SK-N-SH treated with all-trans-retinoic acid at 6 μM for 48 hours (cell line): ENCODE measurements at regions not wholly inside any gene's neighbourhood (a gene's known extent, or its start where the extent isn't known, plus 50 kb on each side); places are given as distances from the start of the nearest gene placed in this dataset.

Experiments used
- ATAC-seq: fragments of 200-7000 bp; cut with Tn5 transposase; 3 replicates; pipeline ENCODE4 v1.9.1; 2020; ENCODE audit warnings: mild to moderate bottlenecking, moderate library complexity
- ARNTL ChIP-seq: fragments of 450-650 bp; formaldehyde crosslinking; IDR thresholded peaks from 2 replicates; pipeline ENCODE4 v1.5.0; 2020; ENCODE audit warnings: low read depth, mild to moderate bottlenecking, moderate library complexity, borderline replicate concordance
- BACH2 ChIP-seq: fragments of 250-450 bp; sonication (Bioruptor Pico); IDR thresholded peaks from 2 replicates; pipeline ENCODE4 v1.9.0; 2021; ENCODE audit warnings: mild to moderate bottlenecking, borderline replicate concordance
- CREB5 ChIP-seq: fragments of 250-450 bp; sonication (Bioruptor Pico); IDR thresholded peaks from 2 replicates; pipeline ENCODE4 v1.5.1; 2020; ENCODE audit warnings: low read depth, mild to moderate bottlenecking, moderate library complexity
- CSDC2 ChIP-seq: fragments of 250-450 bp; sonication (Bioruptor Pico); IDR thresholded peaks from 2 replicates; pipeline ENCODE4 v1.5.0; 2020; ENCODE audit warnings: mild to moderate bottlenecking, moderate library complexity
- CSRNP3 ChIP-seq: fragments of 250-450 bp; sonication (Bioruptor Pico); IDR thresholded peaks from 2 replicates; pipeline ENCODE4 v1.5.1; 2021; ENCODE audit warnings: mild to moderate bottlenecking, moderate library complexity
- ESRRG ChIP-seq: fragments of 250-450 bp; sonication (Bioruptor Pico); IDR thresholded peaks from 2 replicates; pipeline ENCODE4 v1.6.1; 2021; ENCODE audit warnings: mild to moderate bottlenecking
- GLIS3 ChIP-seq: fragments of 250-450 bp; sonication (Bioruptor Pico); IDR thresholded peaks from 2 replicates; pipeline ENCODE4 v1.5.0; 2020; ENCODE audit warnings: mild to moderate bottlenecking, moderate library complexity
- ISL1 ChIP-seq: fragments of 250-450 bp; sonication (Bioruptor Pico); IDR thresholded peaks from 2 replicates; pipeline ENCODE4 v2.1.2; 2022; ENCODE audit warnings: mild to moderate bottlenecking, moderate library complexity
- OSR1 ChIP-seq: fragments of 250-450 bp; sonication (Bioruptor Pico); IDR thresholded peaks from 2 replicates; pipeline ENCODE4 v1.8.0; 2022; ENCODE audit warnings: moderate library complexity, mild to moderate bottlenecking, inconsistent platforms
- PATZ1 ChIP-seq: fragments of 250-450 bp; sonication (Bioruptor Pico); IDR thresholded peaks from 2 replicates; pipeline ENCODE4 v1.8.0; 2020; ENCODE audit warnings: mild to moderate bottlenecking, moderate library complexity, borderline replicate concordance
- POU6F1 ChIP-seq: fragments of 250-450 bp; sonication (Bioruptor Pico); IDR thresholded peaks from 2 replicates; pipeline ENCODE4 v1.8.0; 2021; ENCODE audit warnings: low read depth, mild to moderate bottlenecking, moderate library complexity, borderline replicate concordance
- PPARA ChIP-seq: fragments of 250-450 bp; sonication (Bioruptor Pico); IDR thresholded peaks from 2 replicates; pipeline ENCODE4 v1.5.0; 2020; ENCODE audit warnings: mild to moderate bottlenecking, borderline replicate concordance
- RARB ChIP-seq: fragments of 250-450 bp; sonication (Bioruptor Pico); IDR thresholded peaks from 2 replicates; pipeline ENCODE4 v1.8.0; 2021; ENCODE audit warnings: mild to moderate bottlenecking, moderate library complexity
- SNAI2 ChIP-seq: fragments of 250-450 bp; sonication (Bioruptor Pico); IDR thresholded peaks from 2 replicates; pipeline ENCODE4 v1.5.0; 2020; ENCODE audit warnings: mild to moderate bottlenecking, moderate library complexity
- TCF4 ChIP-seq: fragments of 250-450 bp; sonication (Bioruptor Pico); IDR thresholded peaks from 2 replicates; pipeline ENCODE4 v1.8.0; 2021; ENCODE audit warnings: mild to moderate bottlenecking, moderate library complexity, borderline replicate concordance
- TOX ChIP-seq: fragments of 250-450 bp; sonication (Bioruptor Pico); IDR thresholded peaks from 2 replicates; pipeline ENCODE4 v1.8.0; 2021; ENCODE audit warnings: mild to moderate bottlenecking, moderate library complexity, borderline replicate concordance
- ZC3H10 ChIP-seq: fragments of 250-450 bp; sonication (Bioruptor Pico); IDR thresholded peaks from 2 replicates; pipeline ENCODE4 v1.5.1; 2021; ENCODE audit warnings: mild to moderate bottlenecking, moderate library complexity
- ZFP3 ChIP-seq: fragments of 250-450 bp; sonication (Bioruptor Pico); IDR thresholded peaks from 2 replicates; pipeline ENCODE4 v1.5.0; 2020; ENCODE audit warnings: mild to moderate bottlenecking, moderate library complexity
- ZFP30 ChIP-seq: fragments of 450-650 bp; formaldehyde crosslinking; IDR thresholded peaks from 2 replicates; pipeline ENCODE4 v1.5.0; 2022; ENCODE audit warnings: mild to moderate bottlenecking, moderate library complexity
- ZNF70 ChIP-seq: fragments of 450-650 bp; formaldehyde crosslinking; IDR thresholded peaks from 2 replicates; pipeline ENCODE4 v1.5.0; 2020; ENCODE audit warnings: mild to moderate bottlenecking, moderate library complexity
- ZNF8 ChIP-seq: fragments of 450-650 bp; formaldehyde crosslinking; IDR thresholded peaks from 2 replicates; pipeline ENCODE4 v1.5.0; 2020; ENCODE audit warnings: mild to moderate bottlenecking, moderate library complexity

- no peak for TF ChIP-seq ZFP30 (CRISPR knock-in tag)
- no peak for TF ChIP-seq CSDC2 (CRISPR knock-in tag)
- no peak for TF ChIP-seq ISL1 (CRISPR knock-in tag)
- TF ChIP-seq PATZ1 (CRISPR knock-in tag) = no peak
- TF ChIP-seq PPARA (CRISPR knock-in tag) = no peak
- no peak for TF ChIP-seq GLIS3 (CRISPR knock-in tag)
- TF ChIP-seq ESRRG (CRISPR knock-in tag) = no peak
- peak; percentile 98 for ATAC-seq
These were observed 101.3 kb downstream of the IER5 start for GRCh38 chr1:181189691-181190363.

GRCh38 chr1:181190364-181191035 is 102.0 kb downstream of the IER5 start:
- no peak; the same call in 2 of the 3 replicates for ATAC-seq
- no peak for TF ChIP-seq ZNF70
- TF ChIP-seq ZFP3 = no peak
- no peak for TF ChIP-seq SNAI2 (CRISPR knock-in tag)
- no peak for TF ChIP-seq PPARA (CRISPR knock-in tag)
- TF ChIP-seq ESRRG (CRISPR knock-in tag) = no peak
- no peak for TF ChIP-seq ISL1 (CRISPR knock-in tag)
- no peak for TF ChIP-seq ZFP30 (CRISPR knock-in tag)
- TF ChIP-seq CSDC2 (CRISPR knock-in tag) = no peak
- TF ChIP-seq ARNTL (CRISPR knock-in tag) = no peak
- TF ChIP-seq TOX (CRISPR knock-in tag) = no peak
- TF ChIP-seq ZC3H10 (CRISPR knock-in tag) = no peak
- TF ChIP-seq ZNF8 = no peak

- no peak for TF ChIP-seq SNAI2 (CRISPR knock-in tag)
- TF ChIP-seq ZFP3 = no peak
- no peak for TF ChIP-seq CSRNP3 (CRISPR knock-in tag)
- TF ChIP-seq ESRRG (CRISPR knock-in tag) = no peak
- no peak for TF ChIP-seq RARB
- TF ChIP-seq ARNTL (CRISPR knock-in tag) = no peak
- no peak for TF ChIP-seq BACH2
- TF ChIP-seq CREB5 (CRISPR knock-in tag) = no peak
- TF ChIP-seq ZC3H10 (CRISPR knock-in tag) = no peak
- TF ChIP-seq, all 23 proteins: peak for 0
- ATAC-seq = no peak
These were observed 103.1 kb downstream of the IER5 start for GRCh38 chr1:181191494-181192040.

- ATAC-seq = no peak; the same call in 2 of the 3 replicates
- TF ChIP-seq BACH2 (no peak), ZNF8 (no peak), POU6F1 (CRISPR knock-in tag) (no peak), CREB5 (CRISPR knock-in tag) (no peak), TCF4 (CRISPR knock-in tag) (no peak), ZFP3 (no peak), RARB (no peak), SNAI2 (CRISPR knock-in tag) (no peak), OSR1 (CRISPR knock-in tag) (no peak), TOX (CRISPR knock-in tag) (no peak), ZNF70 (no peak), CSRNP3 (CRISPR knock-in tag) (no peak), ZFP30 (CRISPR knock-in tag) (no peak), ISL1 (CRISPR knock-in tag) (no peak), CSDC2 (CRISPR knock-in tag) (no peak), PATZ1 (CRISPR knock-in tag) (no peak)
- TF ChIP-seq, all 23 proteins: peak for 0
These were observed 103.8 kb downstream of the IER5 start for GRCh38 chr1:181192316-181192715.
